Ovary (tissue), 7 donors: ENCODE measurements at regions not wholly inside any gene's neighbourhood (a gene's known extent, or its start where the extent isn't known, plus 50 kb on each side); places are given as distances from the start of the nearest gene placed in this dataset.
"Not testable (repeated sequence)": the region's sequence is repeated elsewhere in the genome, so short reads cannot be mapped to it uniquely, and the experiment has no call there.

Source experiments
- DNase-seq, 5 donors: peaks; one replicate each; pipeline ENCODE4 v3.0.0-alpha.2; 2019 to 2020
- H3K27ac ChIP-seq, 2 donors: fragments of 200-600 bp; one replicate each; pipeline versions ENCODE4 v1.5.1 to v1.8.0; 2019 to 2022
- H3K27me3 ChIP-seq: fragments of 200-600 bp; one replicate; pipeline ENCODE4 v1.8.0; 2022
- H3K36me3 ChIP-seq: fragments of 200-600 bp; sonication (generic); one replicate; pipeline ENCODE4 v1.5.1; 2019
- H3K4me1 ChIP-seq: one replicate; pipeline ENCODE4 v1.8.1; 2013; ENCODE audit warnings: mild to moderate bottlenecking, moderate library complexity; ENCODE audit not compliant: insufficient read depth
- H3K4me3 ChIP-seq: fragments of 200-600 bp; sonication (generic); one replicate; pipeline ENCODE4 v1.5.1; 2017
- H3K9me3 ChIP-seq, 2 donors: fragments of 200-600 bp in 1 of 2; sonication (generic) in 1 of 2; one replicate each; pipeline versions ENCODE4 v1.5.1 to v1.8.1; 2013 to 2019; ENCODE audit warnings: mild to moderate bottlenecking in 1 of 2, moderate library complexity in 1 of 2
- CTCF ChIP-seq, 3 donors: fragments of 450-650 bp in 2 of 3; fragments of 200-600 bp in 1 of 3; IDR thresholded peaks; one replicate each; pipeline versions ENCODE4 v1.5.1 to v1.8.0; 2016 to 2022; ENCODE audit warnings: antibody characterized with exemption in 3 of 3, mild to moderate bottlenecking in 1 of 3
- EP300 ChIP-seq: sonication (generic); formaldehyde crosslinking; IDR thresholded peaks from one replicate; pipeline ENCODE4 v1.6.1; 2017; ENCODE audit warnings: antibody characterized with exemption
- POLR2A ChIP-seq: fragments of 450-650 bp; IDR thresholded peaks from one replicate; pipeline ENCODE4 v1.6.1; 2017; ENCODE audit warnings: antibody characterized with exemption, mild to moderate bottlenecking, moderate library complexity
- WGBS, 3 donors: extraction: QIAGEN DNeasy Blood & Tissue Kit in 1 of 3; methylation state at CpG; one replicate each; pipeline versions ENCODE4 v1.1.5 to v1.1.7; 2013 to 2017; 5-methylcytosine and 5-hydroxymethylcytosine counted together
- intact Hi-C, 4 donors: fragments of 100-400 bp; cut with DNase I; formaldehyde crosslinking; loops; one replicate each; pipeline versions ENCODE4 v1.11.0 to v1.15.1; 2022 to 2023
- donor health status: DM: no; HTN: no; CAD: no; lungs with moderate emphysema.
- donor health status: DM: no; HTN: no; CAD: no.
- donor health status: Bipolar disorder and iron deficiency.
- donor health status: DM: no; HTN: no; CAD: no.
- donor health status: DM: yes; HTN: yes; CAD: no.

- TF ChIP-seq CTCF (IDR thresholded peaks at IDR 0.05) = no peak
- TF ChIP-seq EP300 = no peak
- TF ChIP-seq POLR2A = no peak
- Histone ChIP-seq H3K36me3 (no peaks in the 10 kb centered on the region), H3K9me3 (no peaks in the 10 kb centered on the region), H3K27me3 (no peaks in the 10 kb centered on the region), H3K4me3 (no peak overlapping the region), H3K27ac (no peak overlapping the region), H3K4me1 (no peaks in the 10 kb centered on the region)
- 89 to 98% (median 97%) methylated on average over 2 of the region's 2 CpGs for WGBS, 3 donors
- intact Hi-C loops = no loop called here
- DNase-seq = no peak
Measured at GRCh38 chr4:10831727-10832408, 147.3 kb upstream of the CLNK start.

- H3K36me3 ChIP-seq, H3K27me3 ChIP-seq, H3K9me3 ChIP-seq, intact Hi-C loops, H3K4me1 ChIP-seq, DNase-seq, H3K4me3 ChIP-seq, H3K27ac ChIP-seq: not testable (repeated sequence)
- WGBS, 3 donors = 95 to 97% (median 96%) methylated on average over 19 to 21 of the region's 21 CpGs
Measured at GRCh38 chr4:10828918-10829538, 144.5 kb upstream of the CLNK start.

- H3K9me3 ChIP-seq = no peaks in the 10 kb centered on the region
- WGBS, 3 donors = 66 to 80% (median 68%) methylated on average over 3 of the region's 3 CpGs
- H3K27me3 ChIP-seq = no peaks in the 10 kb centered on the region
- H3K4me1 ChIP-seq = no peaks in the 10 kb centered on the region
- DNase-seq = no peak
- intact Hi-C loops = no loop called here
- H3K4me3 ChIP-seq = no peak overlapping the region
- TF ChIP-seq EP300 (no peak), CTCF (IDR thresholded peaks at IDR 0.05) (no peak), POLR2A (no peak)
- no peak overlapping the region for H3K27ac ChIP-seq
- H3K36me3 ChIP-seq = no peaks in the 10 kb centered on the region
Measured at GRCh38 chr4:10821826-10822225, 137.3 kb upstream of the CLNK start.

GRCh38 chr4:10816571-10816970 lies 132.0 kb upstream of the CLNK start:
- Histone ChIP-seq H3K27me3 (no peaks in the 10 kb centered on the region), H3K9me3 (no peaks in the 10 kb centered on the region)
- intact Hi-C loops = no loop called here

More at GRCh38 chr4:10816571-10816970, 132.0 kb upstream of the CLNK start:
- Histone ChIP-seq H3K36me3 (no peaks in the 10 kb centered on the region), H3K27ac (no peak overlapping the region), H3K4me3 (no peak overlapping the region), H3K4me1 (peaks cover 2% of the 10 kb centered on the region)
- TF ChIP-seq EP300 = no peak
- no peak for TF ChIP-seq CTCF (IDR thresholded peaks at IDR 0.05)
- no peak for DNase-seq
- WGBS, 3 donors = 92 to 98% (median 95%) methylated on average over 8 of the region's 8 CpGs
